HepG2 (cell line): ENCODE measurements at regions not wholly inside any gene's neighbourhood (a gene's known extent, or its start where the extent isn't known, plus 50 kb on each side); places are given as distances from the start of the nearest gene placed in this dataset.

ENCODE experiments used
- ATF4 ChIP-seq, 2 experiments: fragments of 450-650 bp in 1 of 2; sonication (generic) in 1 of 2; formaldehyde crosslinking; IDR thresholded peaks; 2 replicates each; pipeline versions ENCODE4 v1.5.0 to v1.8.0; 2020 to 2022; ENCODE audit warnings: mild to moderate bottlenecking in 1 of 2, missing genetic modification reagents in 1 of 2
- BCL6 ChIP-seq: IDR thresholded peaks from 2 replicates; pipeline ENCODE4 v1.6.1; 2016; ENCODE audit warnings: missing genetic modification reagents, missing compliant biosample characterization
- CREM ChIP-seq, 2 experiments: sonication (generic) in 1 of 2; formaldehyde crosslinking in 1 of 2; IDR thresholded peaks; 2 replicates each; pipeline versions ENCODE4 v1.4.0 to v1.6.1; 2016 to 2020; ENCODE audit warnings: antibody characterized with exemption in 1 of 2, mild to moderate bottlenecking in 1 of 2, missing genetic modification reagents in 1 of 2
- EHMT2 ChIP-seq: fragments of 200-600 bp; sonication (generic); IDR thresholded peaks from 2 replicates; pipeline ENCODE4 v1.7.0; 2017; ENCODE audit warnings: antibody characterized with exemption, low read depth, low read length, borderline replicate concordance
- FOXA3 ChIP-seq: IDR thresholded peaks from 2 replicates; pipeline ENCODE4 v1.6.1; 2016; ENCODE audit warnings: missing genetic modification reagents, missing compliant biosample characterization
- HMG20A ChIP-seq: IDR thresholded peaks from 2 replicates; pipeline ENCODE4 v1.6.1; 2016; ENCODE audit warnings: borderline replicate concordance
- HMGXB4 ChIP-seq, 2 experiments: sonication (generic) in 1 of 2; formaldehyde crosslinking in 1 of 2; IDR thresholded peaks; 2 replicates each; pipeline versions ENCODE4 v1.4.0 to v1.6.1; 2018 to 2020; ENCODE audit warnings: missing genetic modification reagents in 2 of 2, borderline replicate concordance in 1 of 2, low read depth in 1 of 2, mild to moderate bottlenecking in 1 of 2, missing biosample characterization in 1 of 2
- KAT2B ChIP-seq: fragments of 150-350 bp; IDR thresholded peaks from 2 replicates; pipeline ENCODE4 v1.6.1; 2014; ENCODE audit warnings: low read depth, low read length, borderline replicate concordance
- MTA3 ChIP-seq: sonication (generic); formaldehyde crosslinking; IDR thresholded peaks from 2 replicates; pipeline ENCODE4 v1.4.0; 2020; ENCODE audit warnings: missing genetic modification reagents
- PPARG ChIP-seq: conservative IDR thresholded peaks from 2 replicates; pipeline ENCODE4 v1.6.1; 2016; ENCODE audit warnings: missing biosample characterization, missing genetic modification reagents
- PTBP1 ChIP-seq: fragments of 200-400 bp; formaldehyde crosslinking; IDR thresholded peaks from 2 replicates; pipeline ENCODE4 v1.6.1; 2018; ENCODE audit warnings: low read length, low read depth; ENCODE audit not compliant: poor library complexity, severe bottlenecking
- SAP130 ChIP-seq: IDR thresholded peaks from 2 replicates; pipeline ENCODE4 v1.6.1; 2016; ENCODE audit warnings: low read depth
- SNAI1 ChIP-seq: sonication (generic); formaldehyde crosslinking; IDR thresholded peaks from 2 replicates; pipeline ENCODE4 v1.5.0; 2020; ENCODE audit warnings: mild to moderate bottlenecking, missing genetic modification reagents, borderline replicate concordance
- SOX6 ChIP-seq, 2 experiments: fragments of 450-650 bp in 1 of 2; sonication (generic) in 1 of 2; formaldehyde crosslinking in 1 of 2; IDR thresholded peaks; 2 replicates each; pipeline versions ENCODE4 v1.4.0 to v1.6.1; 2017 to 2020; ENCODE audit warnings: antibody characterized with exemption in 1 of 2, mild to moderate bottlenecking in 1 of 2, missing genetic modification reagents in 1 of 2
- ZNF251 ChIP-seq: sonication (generic); formaldehyde crosslinking; IDR thresholded peaks from 2 replicates; pipeline ENCODE4 v1.9.0; 2021; ENCODE audit warnings: mild to moderate bottlenecking, missing genetic modification reagents
- ZNF660 ChIP-seq: sonication (generic); formaldehyde crosslinking; IDR thresholded peaks from 2 replicates; pipeline ENCODE4 v1.5.1; 2020; ENCODE audit warnings: mild to moderate bottlenecking, low read depth, missing genetic modification reagents, borderline replicate concordance
- TF ChIP-seq, protein P1 (sequence below): IDR thresholded peaks from 2 replicates; pipeline ENCODE4 v1.4.0; 2020; ENCODE audit warnings: mild to moderate bottlenecking, missing genetic modification reagents
- TF ChIP-seq, protein P2 (sequence below): sonication (generic); formaldehyde crosslinking; IDR thresholded peaks from 2 replicates; pipeline ENCODE4 v1.5.0; 2020; ENCODE audit warnings: missing genetic modification reagents
- TF ChIP-seq, protein P3 (sequence below): sonication (generic); formaldehyde crosslinking; IDR thresholded peaks from 2 replicates; pipeline ENCODE4 v1.9.0; 2021; ENCODE audit warnings: missing genetic modification reagents, mild to moderate bottlenecking, borderline replicate concordance

- TF ChIP-seq SAP130 (CRISPR knock-in tag) (peak; percentile 24; the same call in 1 of the 2 replicates), PPARG (peak; percentile 85), EHMT2 (no peak), KAT2B (no peak), CREM (IDR thresholded peaks at IDR 0.05) (0 out of 2 replicates have a peak, but pooled peaks have one; percentile 20), CREM (CRISPR knock-in tag; IDR thresholded peaks at IDR 0.05) (no peak), PTBP1 (no peak), ZNF660 (CRISPR knock-in tag) (no peak), BCL6 (peak; percentile 55; the same call in 1 of the 2 replicates), SNAI1 (CRISPR knock-in tag) (no peak), HMGXB4 (CRISPR knock-in tag; IDR thresholded peaks at IDR 0.05; ENCODE audit: borderline replicate concordance in 1 of 2, low read depth in 1 of 2) (no peak), SOX6 (IDR thresholded peaks at IDR 0.05) (no peak), SOX6 (CRISPR knock-in tag; IDR thresholded peaks at IDR 0.05) (peak; percentile 56; the same call in 1 of the 2 replicates), HMG20A (CRISPR knock-in tag) (peak; percentile 63; the same call in 1 of the 2 replicates), MTA3 (no peak), ZNF251 (CRISPR knock-in tag) (no peak), ATF4 (CRISPR knock-in tag; IDR thresholded peaks at IDR 0.05) (peak in 1 of 2 experiments; percentile 35; a peak in 1 of 4 replicates), FOXA3 (peak; percentile 67)
- TF ChIP-seq, protein P1, sequence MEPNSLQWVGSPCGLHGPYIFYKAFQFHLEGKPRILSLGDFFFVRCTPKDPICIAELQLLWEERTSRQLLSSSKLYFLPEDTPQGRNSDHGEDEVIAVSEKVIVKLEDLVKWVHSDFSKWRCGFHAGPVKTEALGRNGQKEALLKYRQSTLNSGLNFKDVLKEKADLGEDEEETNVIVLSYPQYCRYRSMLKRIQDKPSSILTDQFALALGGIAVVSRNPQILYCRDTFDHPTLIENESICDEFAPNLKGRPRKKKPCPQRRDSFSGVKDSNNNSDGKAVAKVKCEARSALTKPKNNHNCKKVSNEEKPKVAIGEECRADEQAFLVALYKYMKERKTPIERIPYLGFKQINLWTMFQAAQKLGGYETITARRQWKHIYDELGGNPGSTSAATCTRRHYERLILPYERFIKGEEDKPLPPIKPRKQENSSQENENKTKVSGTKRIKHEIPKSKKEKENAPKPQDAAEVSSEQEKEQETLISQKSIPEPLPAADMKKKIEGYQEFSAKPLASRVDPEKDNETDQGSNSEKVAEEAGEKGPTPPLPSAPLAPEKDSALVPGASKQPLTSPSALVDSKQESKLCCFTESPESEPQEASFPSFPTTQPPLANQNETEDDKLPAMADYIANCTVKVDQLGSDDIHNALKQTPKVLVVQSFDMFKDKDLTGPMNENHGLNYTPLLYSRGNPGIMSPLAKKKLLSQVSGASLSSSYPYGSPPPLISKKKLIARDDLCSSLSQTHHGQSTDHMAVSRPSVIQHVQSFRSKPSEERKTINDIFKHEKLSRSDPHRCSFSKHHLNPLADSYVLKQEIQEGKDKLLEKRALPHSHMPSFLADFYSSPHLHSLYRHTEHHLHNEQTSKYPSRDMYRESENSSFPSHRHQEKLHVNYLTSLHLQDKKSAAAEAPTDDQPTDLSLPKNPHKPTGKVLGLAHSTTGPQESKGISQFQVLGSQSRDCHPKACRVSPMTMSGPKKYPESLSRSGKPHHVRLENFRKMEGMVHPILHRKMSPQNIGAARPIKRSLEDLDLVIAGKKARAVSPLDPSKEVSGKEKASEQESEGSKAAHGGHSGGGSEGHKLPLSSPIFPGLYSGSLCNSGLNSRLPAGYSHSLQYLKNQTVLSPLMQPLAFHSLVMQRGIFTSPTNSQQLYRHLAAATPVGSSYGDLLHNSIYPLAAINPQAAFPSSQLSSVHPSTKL (CRISPR knock-in tag) = peak; percentile 55
- TF ChIP-seq, protein P2, sequence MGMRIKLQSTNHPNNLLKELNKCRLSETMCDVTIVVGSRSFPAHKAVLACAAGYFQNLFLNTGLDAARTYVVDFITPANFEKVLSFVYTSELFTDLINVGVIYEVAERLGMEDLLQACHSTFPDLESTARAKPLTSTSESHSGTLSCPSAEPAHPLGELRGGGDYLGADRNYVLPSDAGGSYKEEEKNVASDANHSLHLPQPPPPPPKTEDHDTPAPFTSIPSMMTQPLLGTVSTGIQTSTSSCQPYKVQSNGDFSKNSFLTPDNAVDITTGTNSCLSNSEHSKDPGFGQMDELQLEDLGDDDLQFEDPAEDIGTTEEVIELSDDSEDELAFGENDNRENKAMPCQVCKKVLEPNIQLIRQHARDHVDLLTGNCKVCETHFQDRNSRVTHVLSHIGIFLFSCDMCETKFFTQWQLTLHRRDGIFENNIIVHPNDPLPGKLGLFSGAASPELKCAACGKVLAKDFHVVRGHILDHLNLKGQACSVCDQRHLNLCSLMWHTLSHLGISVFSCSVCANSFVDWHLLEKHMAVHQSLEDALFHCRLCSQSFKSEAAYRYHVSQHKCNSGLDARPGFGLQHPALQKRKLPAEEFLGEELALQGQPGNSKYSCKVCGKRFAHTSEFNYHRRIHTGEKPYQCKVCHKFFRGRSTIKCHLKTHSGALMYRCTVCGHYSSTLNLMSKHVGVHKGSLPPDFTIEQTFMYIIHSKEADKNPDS = no peak
- TF ChIP-seq, protein P3, sequence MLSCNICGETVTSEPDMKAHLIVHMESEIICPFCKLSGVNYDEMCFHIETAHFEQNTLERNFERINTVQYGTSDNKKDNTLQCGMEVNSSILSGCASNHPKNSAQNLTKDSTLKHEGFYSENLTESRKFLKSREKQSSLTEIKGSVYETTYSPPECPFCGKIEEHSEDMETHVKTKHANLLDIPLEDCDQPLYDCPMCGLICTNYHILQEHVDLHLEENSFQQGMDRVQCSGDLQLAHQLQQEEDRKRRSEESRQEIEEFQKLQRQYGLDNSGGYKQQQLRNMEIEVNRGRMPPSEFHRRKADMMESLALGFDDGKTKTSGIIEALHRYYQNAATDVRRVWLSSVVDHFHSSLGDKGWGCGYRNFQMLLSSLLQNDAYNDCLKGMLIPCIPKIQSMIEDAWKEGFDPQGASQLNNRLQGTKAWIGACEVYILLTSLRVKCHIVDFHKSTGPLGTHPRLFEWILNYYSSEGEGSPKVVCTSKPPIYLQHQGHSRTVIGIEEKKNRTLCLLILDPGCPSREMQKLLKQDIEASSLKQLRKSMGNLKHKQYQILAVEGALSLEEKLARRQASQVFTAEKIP (CRISPR knock-in tag) = no peak
These were observed 66.4 kb upstream of the MAOA start (continued) for GRCh38 chrX:43589735-43590134.
